22Rv1 (cell line): ENCODE measurements at regions not wholly inside any gene's neighbourhood (a gene's known extent, or its start where the extent isn't known, plus 50 kb on each side); places are given as distances from the start of the nearest gene placed in this dataset.

Experiments used
- ZFX ChIP-seq: fragments of 450-650 bp; IDR thresholded peaks from 2 replicates; pipeline ENCODE4 v1.6.1; 2017; ENCODE audit warnings: antibody characterized with exemption, borderline replicate concordance
- TF ChIP-seq, protein P1 (sequence below): fragments of 450-650 bp; IDR thresholded peaks from 2 replicates; pipeline ENCODE4 v1.5.1; 2017; ENCODE audit warnings: mild to moderate bottlenecking

DNA sequence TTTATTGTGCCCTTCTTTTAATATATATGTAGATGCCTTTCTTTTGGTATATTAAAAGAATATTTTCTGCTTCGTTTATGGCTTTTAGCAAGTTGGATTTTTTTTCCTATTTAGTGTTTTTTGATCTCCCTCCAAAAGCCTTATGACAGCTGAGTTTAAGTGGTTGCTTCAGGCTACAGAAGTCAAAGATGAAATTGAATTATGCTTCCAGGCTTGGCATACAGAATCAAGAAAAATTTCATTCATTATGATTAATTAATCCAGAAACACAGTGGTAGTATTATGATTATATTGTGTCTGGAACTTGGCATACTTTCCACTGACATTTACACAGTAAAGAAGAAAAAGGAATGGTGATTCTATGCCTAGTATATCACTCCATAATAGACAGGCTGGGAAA lies 63.8 kb upstream of the SEM1 start:
- TF ChIP-seq, protein P1, sequence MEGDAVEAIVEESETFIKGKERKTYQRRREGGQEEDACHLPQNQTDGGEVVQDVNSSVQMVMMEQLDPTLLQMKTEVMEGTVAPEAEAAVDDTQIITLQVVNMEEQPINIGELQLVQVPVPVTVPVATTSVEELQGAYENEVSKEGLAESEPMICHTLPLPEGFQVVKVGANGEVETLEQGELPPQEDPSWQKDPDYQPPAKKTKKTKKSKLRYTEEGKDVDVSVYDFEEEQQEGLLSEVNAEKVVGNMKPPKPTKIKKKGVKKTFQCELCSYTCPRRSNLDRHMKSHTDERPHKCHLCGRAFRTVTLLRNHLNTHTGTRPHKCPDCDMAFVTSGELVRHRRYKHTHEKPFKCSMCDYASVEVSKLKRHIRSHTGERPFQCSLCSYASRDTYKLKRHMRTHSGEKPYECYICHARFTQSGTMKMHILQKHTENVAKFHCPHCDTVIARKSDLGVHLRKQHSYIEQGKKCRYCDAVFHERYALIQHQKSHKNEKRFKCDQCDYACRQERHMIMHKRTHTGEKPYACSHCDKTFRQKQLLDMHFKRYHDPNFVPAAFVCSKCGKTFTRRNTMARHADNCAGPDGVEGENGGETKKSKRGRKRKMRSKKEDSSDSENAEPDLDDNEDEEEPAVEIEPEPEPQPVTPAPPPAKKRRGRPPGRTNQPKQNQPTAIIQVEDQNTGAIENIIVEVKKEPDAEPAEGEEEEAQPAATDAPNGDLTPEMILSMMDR = no peak
- no peak for TF ChIP-seq ZFX
